Colonic mucosa (tissue), 4 donors: ENCODE measurements at regions not wholly inside any gene's neighbourhood (a gene's known extent, or its start where the extent isn't known, plus 50 kb on each side); places are given as distances from the start of the nearest gene placed in this dataset.

ENCODE experiments used
- DNase-seq: peaks from one replicate; pipeline ENCODE4 v3.0.0-alpha.2; 2020
- H3K27ac ChIP-seq: fragments of 200-600 bp; one replicate; pipeline ENCODE4 v1.8.0; 2021
- H3K27me3 ChIP-seq: fragments of 200-600 bp; one replicate; pipeline ENCODE4 v1.8.0; 2021
- H3K36me3 ChIP-seq: fragments of 200-600 bp; one replicate; pipeline ENCODE4 v1.8.0; 2021
- H3K4me1 ChIP-seq: fragments of 200-600 bp; one replicate; pipeline ENCODE4 v1.8.0; 2021; ENCODE audit warnings: mild to moderate bottlenecking
- H3K4me3 ChIP-seq: fragments of 200-600 bp; one replicate; pipeline ENCODE4 v1.8.0; 2021
- H3K9ac ChIP-seq, 2 donors: one replicate each; pipeline ENCODE4 v1.7.0; 2013; ENCODE audit warnings: control low read depth in 2 of 2, low read depth in 2 of 2, low read length in 2 of 2
- H3K9me3 ChIP-seq: fragments of 200-600 bp; one replicate; pipeline ENCODE4 v1.8.0; 2021
- intact Hi-C: fragments of 100-400 bp; cut with DNase I; formaldehyde crosslinking; loops from one replicate; pipeline ENCODE4 v1.14.1; 2022
- TF ChIP-seq, protein P1 (sequence below): fragments of 200-600 bp; IDR thresholded peaks from one replicate; pipeline ENCODE4 v1.8.0; 2022; ENCODE audit warnings: antibody characterized with exemption, mild to moderate bottlenecking
- donor health status: healthy.
- donor health status: DM: no; HTN: no; CAD: no.
- donor health status: DM: no; HTN: no; CAD: no.

DNA sequence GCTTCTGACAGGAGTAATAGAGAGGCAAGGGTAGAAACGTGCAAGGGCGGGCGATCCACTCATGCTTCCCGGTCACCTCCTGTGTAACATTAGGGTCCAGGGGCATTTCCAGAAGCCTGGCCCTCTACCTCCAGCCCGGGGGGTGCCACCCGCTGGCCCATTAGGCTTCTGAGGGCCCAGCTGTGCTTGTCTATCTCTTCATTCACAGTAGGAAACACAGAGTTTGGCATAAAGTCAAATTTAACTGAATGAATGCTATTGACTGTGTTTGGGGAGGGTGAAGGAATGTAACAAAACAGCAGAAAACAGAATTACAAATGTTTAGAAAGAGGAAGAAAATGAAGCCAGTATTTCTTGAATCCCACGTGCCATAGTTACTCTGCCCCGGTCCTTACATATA, 112.4 kb upstream of the SLC66A3 start:
- no peaks in the 10 kb centered on the region for H3K27me3 ChIP-seq
- no peak overlapping the region for H3K9ac ChIP-seq
- intact Hi-C loops, result no loop called here
- TF ChIP-seq, protein P1, sequence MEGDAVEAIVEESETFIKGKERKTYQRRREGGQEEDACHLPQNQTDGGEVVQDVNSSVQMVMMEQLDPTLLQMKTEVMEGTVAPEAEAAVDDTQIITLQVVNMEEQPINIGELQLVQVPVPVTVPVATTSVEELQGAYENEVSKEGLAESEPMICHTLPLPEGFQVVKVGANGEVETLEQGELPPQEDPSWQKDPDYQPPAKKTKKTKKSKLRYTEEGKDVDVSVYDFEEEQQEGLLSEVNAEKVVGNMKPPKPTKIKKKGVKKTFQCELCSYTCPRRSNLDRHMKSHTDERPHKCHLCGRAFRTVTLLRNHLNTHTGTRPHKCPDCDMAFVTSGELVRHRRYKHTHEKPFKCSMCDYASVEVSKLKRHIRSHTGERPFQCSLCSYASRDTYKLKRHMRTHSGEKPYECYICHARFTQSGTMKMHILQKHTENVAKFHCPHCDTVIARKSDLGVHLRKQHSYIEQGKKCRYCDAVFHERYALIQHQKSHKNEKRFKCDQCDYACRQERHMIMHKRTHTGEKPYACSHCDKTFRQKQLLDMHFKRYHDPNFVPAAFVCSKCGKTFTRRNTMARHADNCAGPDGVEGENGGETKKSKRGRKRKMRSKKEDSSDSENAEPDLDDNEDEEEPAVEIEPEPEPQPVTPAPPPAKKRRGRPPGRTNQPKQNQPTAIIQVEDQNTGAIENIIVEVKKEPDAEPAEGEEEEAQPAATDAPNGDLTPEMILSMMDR, result no peak
- H3K4me1 ChIP-seq, result no peaks in the 10 kb centered on the region
- H3K9me3 ChIP-seq, result no peaks in the 10 kb centered on the region
- no peaks in the 10 kb centered on the region for H3K36me3 ChIP-seq
- DNase-seq, result no peak
- no peak overlapping the region for H3K4me3 ChIP-seq
- H3K27ac ChIP-seq, result no peak overlapping the region

DNA sequence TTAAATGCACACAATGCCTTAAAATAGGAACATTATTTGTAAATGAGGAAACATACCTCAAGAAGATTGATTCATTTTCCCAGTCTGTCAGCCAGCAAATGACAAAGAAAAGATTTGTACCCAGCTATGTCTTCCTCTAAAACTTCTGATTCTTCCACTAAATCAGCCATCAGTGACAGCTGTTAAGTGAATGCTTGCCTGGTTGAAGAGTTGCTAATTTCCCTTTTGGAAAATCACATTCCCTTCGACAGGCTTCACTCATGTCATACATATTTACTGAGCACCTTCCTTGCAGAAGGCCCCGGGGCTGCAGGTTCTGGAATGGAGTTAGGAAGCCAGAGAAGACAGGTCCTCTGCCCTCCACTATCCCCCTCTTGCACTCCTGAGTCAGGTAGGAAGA, 112.0 kb upstream of the SLC66A3 start:
- no peak for DNase-seq
- no peaks in the 10 kb centered on the region for H3K27me3 ChIP-seq
- no peaks in the 10 kb centered on the region for H3K4me1 ChIP-seq
- H3K36me3 ChIP-seq, result no peaks in the 10 kb centered on the region
- no peak overlapping the region for H3K9ac ChIP-seq
- H3K4me3 ChIP-seq, result no peak overlapping the region
- intact Hi-C loops, result no loop called here
- H3K9me3 ChIP-seq, result no peaks in the 10 kb centered on the region
- no peak overlapping the region for H3K27ac ChIP-seq
- TF ChIP-seq, protein P1, result no peak

DNA sequence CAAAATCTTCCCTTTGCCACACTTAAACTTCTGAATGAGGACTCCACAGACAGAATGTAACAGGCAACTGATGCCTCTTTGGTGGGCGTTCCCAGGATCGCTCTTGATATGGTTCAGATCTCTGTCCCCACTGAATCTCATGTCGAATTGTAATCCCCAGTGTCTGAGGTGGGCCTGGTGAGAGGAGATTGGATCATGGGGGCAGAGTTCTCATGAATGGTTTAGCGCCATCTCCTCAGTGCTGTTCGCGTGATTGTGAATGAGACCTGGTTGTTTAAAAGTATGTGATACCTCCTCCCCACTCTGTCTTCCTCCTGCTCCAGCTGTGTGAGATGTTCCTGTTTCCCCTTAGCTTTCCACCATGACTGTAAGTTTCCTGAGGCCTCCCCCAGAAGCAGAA, 111.1 kb upstream of the SLC66A3 start:
- Histone ChIP-seq H3K27ac (no peak overlapping the region), H3K9me3 (no peaks in the 10 kb centered on the region), H3K4me1 (no peaks in the 10 kb centered on the region), H3K4me3 (no peak overlapping the region), H3K27me3 (no peaks in the 10 kb centered on the region), H3K36me3 (no peaks in the 10 kb centered on the region), H3K9ac (no peak overlapping the region)
- intact Hi-C loops, result no loop called here
- TF ChIP-seq, protein P1, result no peak
- DNase-seq, result no peak

DNA sequence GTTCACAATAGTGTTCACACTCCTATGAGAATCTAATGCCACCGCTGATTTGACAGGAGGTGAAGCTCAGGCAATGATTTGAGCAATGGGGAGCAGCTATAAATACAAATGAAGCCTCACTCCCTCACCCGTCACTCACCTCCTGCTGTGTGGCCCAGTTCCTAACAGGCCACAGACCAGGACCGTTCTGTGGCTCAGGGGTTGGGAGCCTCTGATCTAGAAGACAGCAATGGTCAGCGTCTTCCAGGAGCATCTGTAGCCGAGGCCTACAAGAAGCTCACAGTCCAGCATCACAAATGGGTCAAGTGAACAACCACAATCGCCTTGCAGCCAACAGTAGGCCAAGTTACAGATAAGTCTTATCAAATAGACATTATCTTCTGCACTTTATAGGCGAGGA, 110.0 kb upstream of the SLC66A3 start:
- Histone ChIP-seq H3K4me1 (no peaks in the 10 kb centered on the region), H3K27ac (no peak overlapping the region), H3K4me3 (no peak overlapping the region), H3K9ac (no peak overlapping the region), H3K36me3 (no peaks in the 10 kb centered on the region), H3K9me3 (no peaks in the 10 kb centered on the region), H3K27me3 (no peaks in the 10 kb centered on the region)
- intact Hi-C loops, result no loop called here
- DNase-seq, result no peak
- TF ChIP-seq, protein P1, result no peak

DNA sequence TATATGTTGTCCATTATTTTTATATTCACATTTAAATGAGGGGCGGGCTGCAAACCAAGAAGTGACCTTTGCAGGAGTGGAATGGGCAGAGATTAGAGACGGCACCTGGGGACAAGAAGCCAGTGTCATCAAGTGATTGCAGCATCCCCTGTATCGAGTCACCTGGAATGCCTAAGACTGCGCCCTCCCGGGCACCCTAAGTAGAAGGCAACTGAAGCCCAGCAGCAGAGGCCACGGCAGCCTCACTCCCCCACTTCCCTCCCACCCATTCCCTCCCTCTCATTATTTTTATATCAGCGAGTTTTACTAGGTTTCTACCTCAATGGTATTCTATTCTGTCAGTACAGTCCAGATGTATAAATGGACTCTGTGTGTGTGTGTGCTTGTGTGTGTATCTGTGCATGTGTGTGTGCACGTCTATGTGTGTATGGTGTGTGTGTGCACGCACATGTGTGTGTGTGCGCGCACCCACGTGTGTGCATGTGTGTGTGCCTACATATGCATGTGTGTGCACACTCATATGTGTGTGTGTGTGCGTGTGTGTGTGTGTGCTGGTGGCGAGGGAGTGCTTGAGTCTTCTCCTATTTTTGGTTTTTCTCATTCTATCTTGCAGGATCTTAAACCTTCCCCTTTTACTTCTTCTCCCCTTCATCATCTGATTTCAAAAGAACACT, 106.8 kb upstream of the SLC66A3 start:
- Histone ChIP-seq H3K9ac (no peak overlapping the region), H3K9me3 (no peaks in the 10 kb centered on the region), H3K27me3 (no peaks in the 10 kb centered on the region), H3K36me3 (no peaks in the 10 kb centered on the region), H3K4me1 (no peaks in the 10 kb centered on the region), H3K4me3 (no peak overlapping the region), H3K27ac (no peak overlapping the region)
- no peak for DNase-seq
- intact Hi-C loops, result no loop called here
- TF ChIP-seq, protein P1, result no peak
